ENCODE measurements at regions not wholly inside any gene's neighbourhood (a gene's known extent, or its start where the extent isn't known, plus 50 kb on each side); places are given as distances from the start of the nearest gene placed in this dataset.

- H2AFZ ChIP-seq (ENCODE audit: control insufficient read depth, low read depth, low read length): no peak overlapping the region
- SMC1A ChIA-PET (ENCODE audit: uncharacterized antibody, unreplicated experiment): no interaction called here
- 65% methylated on average over 10 of the region's 10 CpGs for WGBS (ENCODE audit: insufficient coverage, insufficient replicate concordance, low lambda C conversion rate, missing lambda C conversion rate)
- no peaks in the 10 kb centered on the region for H3K79me2 ChIP-seq (ENCODE audit: control insufficient read depth, insufficient read depth, low read length)
- no peaks in the 10 kb centered on the region for H4K20me1 ChIP-seq (ENCODE audit: control insufficient read depth, insufficient read depth)
- no peak overlapping the region for H3K4me2 ChIP-seq (ENCODE audit: control insufficient read depth, insufficient read depth)
- no peak for DNase-seq (ENCODE audit: low read depth, low spot score)
- FAIRE-seq: no peak
- H3K27me3 ChIP-seq (replicated peaks in 1 of 2; ENCODE audit: control insufficient read depth in 2 of 2, insufficient read depth in 2 of 2, low read length in 1 of 2): no peaks in the 10 kb centered on the region; a peak in 1 of 4 replicates
- ATAC-seq: no peak
- no peaks in the 10 kb centered on the region for H3K36me3 ChIP-seq (ENCODE audit: control insufficient read depth in 2 of 2, insufficient read depth in 2 of 2, low read length in 1 of 2)
- no peaks in the 10 kb centered on the region for H3K9me3 ChIP-seq (replicated peaks; ENCODE audit: control insufficient read depth, insufficient read depth, low read length)
- RAD21 ChIA-PET (ENCODE audit: unreplicated experiment): no interaction called here
- CTCF ChIA-PET: no interaction called here
- intact Hi-C loops (cut with micrococcal nuclease; ENCODE audit: unreplicated experiment): no loop called here
- H3K9ac ChIP-seq (ENCODE audit: control insufficient read depth, insufficient read depth, low read length): no peak overlapping the region
- BruUV-seq (replicated peaks): no TSS peak
- POLR2A ChIA-PET: no interaction called here
- in situ Hi-C loops (cut with MboI): no loop called here
- TF ChIP-seq BCLAF1 (IDR thresholded peaks at IDR 0.05): no peak
- TF ChIP-seq BACH1 (IDR thresholded peaks at IDR 0.05; ENCODE audit: borderline replicate concordance): no peak
- no peak for TF ChIP-seq SMAD1 (IDR thresholded peaks at IDR 0.05; ENCODE audit: low read depth, partially characterized antibody)
- no peak for TF ChIP-seq IKZF2 (IDR thresholded peaks at IDR 0.05)
- no peak for TF ChIP-seq RB1 (IDR thresholded peaks at IDR 0.05; ENCODE audit: borderline replicate concordance)
- TF ChIP-seq ZNF687 (IDR thresholded peaks at IDR 0.05): no peak
- TF ChIP-seq KDM1A (IDR thresholded peaks at IDR 0.05; ENCODE audit: borderline replicate concordance): no peak
- TF ChIP-seq RCOR1 (conservative IDR thresholded peaks at IDR 0.05; ENCODE audit: low read depth, low read length): no peak
- no peak for TF ChIP-seq ZSCAN29 (IDR thresholded peaks at IDR 0.05)
- TF ChIP-seq NFYB (IDR thresholded peaks at IDR 0.05; ENCODE audit: insufficient read depth, low read depth, low read length): no peak
- TF ChIP-seq SUZ12 (IDR thresholded peaks at IDR 0.05; ENCODE audit: unreplicated experiment): no peak
- H3K4me3 ChIP-seq: no peak overlapping the region
- peaks cover 22% of the 10 kb centered on the region for H3K4me1 ChIP-seq (ENCODE audit: control insufficient read depth, insufficient read depth, low read length)
- H3K27ac ChIP-seq (ENCODE audit: control insufficient read depth, insufficient read depth): no peak overlapping the region
These were observed 117.0 kb downstream of the METRNL start for GRCh38 chr17:83196366-83196765.

Data from GM12878 (cell line).